SK-N-SH treated with all-trans-retinoic acid at 6 μM for 48 hours (cell line): ENCODE measurements at regions not wholly inside any gene's neighbourhood (a gene's known extent, or its start where the extent isn't known, plus 50 kb on each side); places are given as distances from the start of the nearest gene placed in this dataset.

Experiments used
- ATAC-seq: fragments of 200-7000 bp; cut with Tn5 transposase; 3 replicates; pipeline ENCODE4 v1.9.1; 2020; ENCODE audit warnings: mild to moderate bottlenecking, moderate library complexity
- ARNTL ChIP-seq: fragments of 450-650 bp; formaldehyde crosslinking; IDR thresholded peaks from 2 replicates; pipeline ENCODE4 v1.5.0; 2020; ENCODE audit warnings: low read depth, mild to moderate bottlenecking, moderate library complexity, borderline replicate concordance
- BACH2 ChIP-seq: fragments of 250-450 bp; sonication (Bioruptor Pico); IDR thresholded peaks from 2 replicates; pipeline ENCODE4 v1.9.0; 2021; ENCODE audit warnings: mild to moderate bottlenecking, borderline replicate concordance
- CSDC2 ChIP-seq: fragments of 250-450 bp; sonication (Bioruptor Pico); IDR thresholded peaks from 2 replicates; pipeline ENCODE4 v1.5.0; 2020; ENCODE audit warnings: mild to moderate bottlenecking, moderate library complexity
- ESRRG ChIP-seq: fragments of 250-450 bp; sonication (Bioruptor Pico); IDR thresholded peaks from 2 replicates; pipeline ENCODE4 v1.6.1; 2021; ENCODE audit warnings: mild to moderate bottlenecking
- GLIS3 ChIP-seq: fragments of 250-450 bp; sonication (Bioruptor Pico); IDR thresholded peaks from 2 replicates; pipeline ENCODE4 v1.5.0; 2020; ENCODE audit warnings: mild to moderate bottlenecking, moderate library complexity
- ISL1 ChIP-seq: fragments of 250-450 bp; sonication (Bioruptor Pico); IDR thresholded peaks from 2 replicates; pipeline ENCODE4 v2.1.2; 2022; ENCODE audit warnings: mild to moderate bottlenecking, moderate library complexity
- OSR1 ChIP-seq: fragments of 250-450 bp; sonication (Bioruptor Pico); IDR thresholded peaks from 2 replicates; pipeline ENCODE4 v1.8.0; 2022; ENCODE audit warnings: moderate library complexity, mild to moderate bottlenecking, inconsistent platforms
- PPARA ChIP-seq: fragments of 250-450 bp; sonication (Bioruptor Pico); IDR thresholded peaks from 2 replicates; pipeline ENCODE4 v1.5.0; 2020; ENCODE audit warnings: mild to moderate bottlenecking, borderline replicate concordance
- RARB ChIP-seq: fragments of 250-450 bp; sonication (Bioruptor Pico); IDR thresholded peaks from 2 replicates; pipeline ENCODE4 v1.8.0; 2021; ENCODE audit warnings: mild to moderate bottlenecking, moderate library complexity
- SNAI2 ChIP-seq: fragments of 250-450 bp; sonication (Bioruptor Pico); IDR thresholded peaks from 2 replicates; pipeline ENCODE4 v1.5.0; 2020; ENCODE audit warnings: mild to moderate bottlenecking, moderate library complexity
- TCF4 ChIP-seq: fragments of 250-450 bp; sonication (Bioruptor Pico); IDR thresholded peaks from 2 replicates; pipeline ENCODE4 v1.8.0; 2021; ENCODE audit warnings: mild to moderate bottlenecking, moderate library complexity, borderline replicate concordance
- TOX ChIP-seq: fragments of 250-450 bp; sonication (Bioruptor Pico); IDR thresholded peaks from 2 replicates; pipeline ENCODE4 v1.8.0; 2021; ENCODE audit warnings: mild to moderate bottlenecking, moderate library complexity, borderline replicate concordance
- ZC3H10 ChIP-seq: fragments of 250-450 bp; sonication (Bioruptor Pico); IDR thresholded peaks from 2 replicates; pipeline ENCODE4 v1.5.1; 2021; ENCODE audit warnings: mild to moderate bottlenecking, moderate library complexity
- ZFP3 ChIP-seq: fragments of 250-450 bp; sonication (Bioruptor Pico); IDR thresholded peaks from 2 replicates; pipeline ENCODE4 v1.5.0; 2020; ENCODE audit warnings: mild to moderate bottlenecking, moderate library complexity
- ZFP30 ChIP-seq: fragments of 450-650 bp; formaldehyde crosslinking; IDR thresholded peaks from 2 replicates; pipeline ENCODE4 v1.5.0; 2022; ENCODE audit warnings: mild to moderate bottlenecking, moderate library complexity
- ZNF565 ChIP-seq: fragments of 450-650 bp; formaldehyde crosslinking; conservative IDR thresholded peaks from 2 replicates; pipeline ENCODE4 v1.5.0; 2020; ENCODE audit warnings: low read depth, mild to moderate bottlenecking, moderate library complexity
- ZNF70 ChIP-seq: fragments of 450-650 bp; formaldehyde crosslinking; IDR thresholded peaks from 2 replicates; pipeline ENCODE4 v1.5.0; 2020; ENCODE audit warnings: mild to moderate bottlenecking, moderate library complexity
- ZNF8 ChIP-seq: fragments of 450-650 bp; formaldehyde crosslinking; IDR thresholded peaks from 2 replicates; pipeline ENCODE4 v1.5.0; 2020; ENCODE audit warnings: mild to moderate bottlenecking, moderate library complexity
- TF ChIP-seq, protein P1 (sequence below): fragments of 250-450 bp; sonication (Bioruptor Pico); IDR thresholded peaks from 2 replicates; pipeline ENCODE4 v1.5.1; 2021; ENCODE audit warnings: mild to moderate bottlenecking, moderate library complexity
- TF ChIP-seq, protein P2 (sequence below): fragments of 250-450 bp; sonication (Bioruptor Pico); IDR thresholded peaks from 2 replicates; pipeline ENCODE4 v1.8.0; 2020; ENCODE audit warnings: mild to moderate bottlenecking, moderate library complexity, borderline replicate concordance
- TF ChIP-seq, protein P3 (sequence below): fragments of 250-450 bp; sonication (Bioruptor Pico); IDR thresholded peaks from 2 replicates; pipeline ENCODE4 v1.5.0; 2020; ENCODE audit warnings: mild to moderate bottlenecking, moderate library complexity
- TF ChIP-seq, protein P4 (sequence below): fragments of 250-450 bp; sonication (Bioruptor Pico); IDR thresholded peaks from 2 replicates; pipeline ENCODE4 v1.5.1; 2020; ENCODE audit warnings: low read depth, mild to moderate bottlenecking, moderate library complexity

GRCh38 chr3:17941152-17941551 is 198.7 kb upstream of the TBC1D5 start:
- TF ChIP-seq ZNF565 (CRISPR knock-in tag) (no peak), ZFP30 (CRISPR knock-in tag) (no peak), CSDC2 (CRISPR knock-in tag) (no peak), TCF4 (CRISPR knock-in tag) (no peak), ARNTL (CRISPR knock-in tag) (no peak), RARB (CRISPR knock-in tag) (no peak), ZNF70 (no peak), ZFP3 (CRISPR knock-in tag) (no peak), GLIS3 (CRISPR knock-in tag) (no peak), ESRRG (CRISPR knock-in tag) (no peak), ISL1 (CRISPR knock-in tag) (no peak), PPARA (CRISPR knock-in tag) (no peak), ZC3H10 (CRISPR knock-in tag) (no peak), ZNF8 (CRISPR knock-in tag) (no peak), BACH2 (no peak)
- TF ChIP-seq, protein P1, sequence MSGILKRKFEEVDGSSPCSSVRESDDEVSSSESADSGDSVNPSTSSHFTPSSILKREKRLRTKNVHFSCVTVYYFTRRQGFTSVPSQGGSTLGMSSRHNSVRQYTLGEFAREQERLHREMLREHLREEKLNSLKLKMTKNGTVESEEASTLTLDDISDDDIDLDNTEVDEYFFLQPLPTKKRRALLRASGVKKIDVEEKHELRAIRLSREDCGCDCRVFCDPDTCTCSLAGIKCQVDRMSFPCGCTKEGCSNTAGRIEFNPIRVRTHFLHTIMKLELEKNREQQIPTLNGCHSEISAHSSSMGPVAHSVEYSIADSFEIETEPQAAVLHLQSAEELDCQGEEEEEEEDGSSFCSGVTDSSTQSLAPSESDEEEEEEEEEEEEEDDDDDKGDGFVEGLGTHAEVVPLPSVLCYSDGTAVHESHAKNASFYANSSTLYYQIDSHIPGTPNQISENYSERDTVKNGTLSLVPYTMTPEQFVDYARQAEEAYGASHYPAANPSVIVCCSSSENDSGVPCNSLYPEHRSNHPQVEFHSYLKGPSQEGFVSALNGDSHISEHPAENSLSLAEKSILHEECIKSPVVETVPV (CRISPR knock-in tag): no peak
- TF ChIP-seq, protein P2, sequence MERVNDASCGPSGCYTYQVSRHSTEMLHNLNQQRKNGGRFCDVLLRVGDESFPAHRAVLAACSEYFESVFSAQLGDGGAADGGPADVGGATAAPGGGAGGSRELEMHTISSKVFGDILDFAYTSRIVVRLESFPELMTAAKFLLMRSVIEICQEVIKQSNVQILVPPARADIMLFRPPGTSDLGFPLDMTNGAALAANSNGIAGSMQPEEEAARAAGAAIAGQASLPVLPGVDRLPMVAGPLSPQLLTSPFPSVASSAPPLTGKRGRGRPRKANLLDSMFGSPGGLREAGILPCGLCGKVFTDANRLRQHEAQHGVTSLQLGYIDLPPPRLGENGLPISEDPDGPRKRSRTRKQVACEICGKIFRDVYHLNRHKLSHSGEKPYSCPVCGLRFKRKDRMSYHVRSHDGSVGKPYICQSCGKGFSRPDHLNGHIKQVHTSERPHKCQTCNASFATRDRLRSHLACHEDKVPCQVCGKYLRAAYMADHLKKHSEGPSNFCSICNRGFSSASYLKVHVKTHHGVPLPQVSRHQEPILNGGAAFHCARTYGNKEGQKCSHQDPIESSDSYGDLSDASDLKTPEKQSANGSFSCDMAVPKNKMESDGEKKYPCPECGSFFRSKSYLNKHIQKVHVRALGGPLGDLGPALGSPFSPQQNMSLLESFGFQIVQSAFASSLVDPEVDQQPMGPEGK (CRISPR knock-in tag): no peak
- TF ChIP-seq, protein P3, sequence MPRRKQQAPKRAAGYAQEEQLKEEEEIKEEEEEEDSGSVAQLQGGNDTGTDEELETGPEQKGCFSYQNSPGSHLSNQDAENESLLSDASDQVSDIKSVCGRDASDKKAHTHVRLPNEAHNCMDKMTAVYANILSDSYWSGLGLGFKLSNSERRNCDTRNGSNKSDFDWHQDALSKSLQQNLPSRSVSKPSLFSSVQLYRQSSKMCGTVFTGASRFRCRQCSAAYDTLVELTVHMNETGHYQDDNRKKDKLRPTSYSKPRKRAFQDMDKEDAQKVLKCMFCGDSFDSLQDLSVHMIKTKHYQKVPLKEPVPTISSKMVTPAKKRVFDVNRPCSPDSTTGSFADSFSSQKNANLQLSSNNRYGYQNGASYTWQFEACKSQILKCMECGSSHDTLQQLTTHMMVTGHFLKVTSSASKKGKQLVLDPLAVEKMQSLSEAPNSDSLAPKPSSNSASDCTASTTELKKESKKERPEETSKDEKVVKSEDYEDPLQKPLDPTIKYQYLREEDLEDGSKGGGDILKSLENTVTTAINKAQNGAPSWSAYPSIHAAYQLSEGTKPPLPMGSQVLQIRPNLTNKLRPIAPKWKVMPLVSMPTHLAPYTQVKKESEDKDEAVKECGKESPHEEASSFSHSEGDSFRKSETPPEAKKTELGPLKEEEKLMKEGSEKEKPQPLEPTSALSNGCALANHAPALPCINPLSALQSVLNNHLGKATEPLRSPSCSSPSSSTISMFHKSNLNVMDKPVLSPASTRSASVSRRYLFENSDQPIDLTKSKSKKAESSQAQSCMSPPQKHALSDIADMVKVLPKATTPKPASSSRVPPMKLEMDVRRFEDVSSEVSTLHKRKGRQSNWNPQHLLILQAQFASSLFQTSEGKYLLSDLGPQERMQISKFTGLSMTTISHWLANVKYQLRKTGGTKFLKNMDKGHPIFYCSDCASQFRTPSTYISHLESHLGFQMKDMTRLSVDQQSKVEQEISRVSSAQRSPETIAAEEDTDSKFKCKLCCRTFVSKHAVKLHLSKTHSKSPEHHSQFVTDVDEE (CRISPR knock-in tag): no peak
- TF ChIP-seq, protein P4, sequence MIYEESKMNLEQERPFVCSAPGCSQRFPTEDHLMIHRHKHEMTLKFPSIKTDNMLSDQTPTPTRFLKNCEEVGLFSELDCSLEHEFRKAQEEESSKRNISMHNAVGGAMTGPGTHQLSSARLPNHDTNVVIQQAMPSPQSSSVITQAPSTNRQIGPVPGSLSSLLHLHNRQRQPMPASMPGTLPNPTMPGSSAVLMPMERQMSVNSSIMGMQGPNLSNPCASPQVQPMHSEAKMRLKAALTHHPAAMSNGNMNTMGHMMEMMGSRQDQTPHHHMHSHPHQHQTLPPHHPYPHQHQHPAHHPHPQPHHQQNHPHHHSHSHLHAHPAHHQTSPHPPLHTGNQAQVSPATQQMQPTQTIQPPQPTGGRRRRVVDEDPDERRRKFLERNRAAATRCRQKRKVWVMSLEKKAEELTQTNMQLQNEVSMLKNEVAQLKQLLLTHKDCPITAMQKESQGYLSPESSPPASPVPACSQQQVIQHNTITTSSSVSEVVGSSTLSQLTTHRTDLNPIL: no peak
- no peak for ATAC-seq

DNA sequence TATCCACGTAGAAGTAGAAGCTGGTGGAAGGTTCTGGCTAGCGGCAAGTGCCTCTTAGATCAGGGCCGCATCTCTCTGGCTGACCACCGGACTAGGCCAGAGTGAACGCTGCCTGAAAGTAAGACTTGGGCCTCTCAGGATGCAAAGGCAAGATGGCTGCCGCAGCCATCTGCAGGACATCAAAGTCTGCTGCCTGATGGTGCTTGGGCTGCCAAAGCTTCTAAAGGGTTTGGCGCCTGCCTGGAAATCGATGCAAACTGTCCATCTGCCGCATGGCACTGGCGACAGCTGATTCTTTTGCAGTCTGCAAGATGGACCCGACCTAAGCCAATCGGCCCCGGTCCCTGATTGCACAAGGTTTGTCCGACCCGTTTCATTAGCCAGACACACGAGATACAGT is 196.7 kb upstream of the TBC1D5 start:
- no peak for ATAC-seq
- TF ChIP-seq ZNF565 (CRISPR knock-in tag) (no peak), ZC3H10 (CRISPR knock-in tag) (no peak), SNAI2 (no peak), ZFP30 (CRISPR knock-in tag) (no peak), OSR1 (CRISPR knock-in tag) (no peak), TCF4 (CRISPR knock-in tag) (no peak), TOX (CRISPR knock-in tag) (no peak), ARNTL (CRISPR knock-in tag) (no peak), BACH2 (no peak), PPARA (CRISPR knock-in tag) (no peak), ESRRG (CRISPR knock-in tag) (no peak)
- TF ChIP-seq, protein P3 (CRISPR knock-in tag): no peak
- TF ChIP-seq, protein P1 (CRISPR knock-in tag): no peak
- TF ChIP-seq, protein P2 (CRISPR knock-in tag): no peak
- TF ChIP-seq, protein P4: no peak
